Astrocyte (in vitro differentiated cells and primary cell): ENCODE measurements at regions not wholly inside any gene's neighbourhood (a gene's known extent, or its start where the extent isn't known, plus 50 kb on each side); places are given as distances from the start of the nearest gene placed in this dataset.

ENCODE experiments used
- DNase-seq: peaks from one replicate; pipeline ENCODE4 v3.0.0-alpha.2; 2010; ENCODE audit warnings: low read depth
- FAIRE-seq: peaks from 2 replicates; lab custom pipeline; 2011; peaks lifted over from hg19 to GRCh38; lab: Jason Lieb, UNC
- H2AFZ ChIP-seq: 2 replicates; pipeline ENCODE4 v1.6.0; 2012; ENCODE audit warnings: low read depth, low read length, inconsistent platforms
- H3K27ac ChIP-seq: 2 replicates; pipeline ENCODE4 v1.5.1; 2011; ENCODE audit warnings: low read depth, low read length, inconsistent platforms
- H3K27me3 ChIP-seq: 2 replicates; pipeline ENCODE4 v1.6.0; 2011; ENCODE audit warnings: low read length, inconsistent platforms; ENCODE audit not compliant: insufficient read depth
- H3K36me3 ChIP-seq: 2 replicates; pipeline ENCODE4 v1.5.1; 2011; ENCODE audit warnings: low read length, inconsistent platforms; ENCODE audit not compliant: insufficient read depth
- H3K4me1 ChIP-seq: 2 replicates; pipeline ENCODE4 v1.5.1; 2011; ENCODE audit warnings: low read length, inconsistent platforms; ENCODE audit not compliant: insufficient read depth
- H3K4me2 ChIP-seq: 2 replicates; pipeline ENCODE4 v1.6.0; 2012; ENCODE audit warnings: low read length, inconsistent platforms
- H3K4me3 ChIP-seq: 2 replicates; pipeline ENCODE4 v1.5.1; 2011; ENCODE audit warnings: low read depth, mild to moderate bottlenecking, low read length, inconsistent platforms; ENCODE audit not compliant: insufficient read depth
- H3K79me2 ChIP-seq: 2 replicates; pipeline ENCODE4 v1.6.0; 2012; ENCODE audit warnings: mild to moderate bottlenecking, low read length, inconsistent platforms; ENCODE audit not compliant: insufficient read depth
- H3K9ac ChIP-seq: 2 replicates; pipeline ENCODE4 v1.6.0; 2012; ENCODE audit warnings: mild to moderate bottlenecking, low read length, inconsistent platforms
- H3K9me3 ChIP-seq: 2 replicates; pipeline ENCODE4 v1.5.1; 2012; ENCODE audit warnings: low read depth, mild to moderate bottlenecking, low read length, inconsistent platforms; ENCODE audit not compliant: insufficient read depth
- H4K20me1 ChIP-seq: 2 replicates; pipeline ENCODE4 v1.6.0; 2012; ENCODE audit warnings: low read length, inconsistent platforms; ENCODE audit not compliant: insufficient read depth
- H3K27ac Mint-ChIP-seq: one replicate; pipeline ENCODE4 v1.8.0; 2021; ENCODE audit warnings: mild to moderate bottlenecking, mixed read lengths; ENCODE audit not compliant: unreplicated experiment
- H3K27me3 Mint-ChIP-seq: one replicate; pipeline ENCODE4 v1.8.0; 2021; ENCODE audit warnings: low read depth, mixed read lengths; ENCODE audit not compliant: unreplicated experiment
- H3K36me3 Mint-ChIP-seq: one replicate; pipeline ENCODE4 v1.8.0; 2021; ENCODE audit warnings: low read depth, mixed read lengths; ENCODE audit not compliant: unreplicated experiment
- H3K4me1 Mint-ChIP-seq: one replicate; pipeline ENCODE4 v1.8.0; 2021; ENCODE audit warnings: low read depth, mixed read lengths; ENCODE audit not compliant: unreplicated experiment
- H3K4me3 Mint-ChIP-seq: one replicate; pipeline ENCODE4 v1.8.0; 2021; ENCODE audit warnings: mild to moderate bottlenecking, moderate library complexity, mixed read lengths; ENCODE audit not compliant: unreplicated experiment
- H3K9me3 Mint-ChIP-seq: one replicate; pipeline ENCODE4 v1.8.0; 2021; ENCODE audit warnings: mild to moderate bottlenecking, mixed read lengths; ENCODE audit not compliant: unreplicated experiment
- CTCF ChIP-seq: IDR thresholded peaks from 2 replicates; pipeline ENCODE4 v1.5.1; 2011; ENCODE audit warnings: low read depth, mild to moderate bottlenecking, inconsistent platforms, low read length, moderate library complexity; ENCODE audit not compliant: insufficient read depth
- EZH2 ChIP-seq: IDR thresholded peaks from 2 replicates; pipeline ENCODE4 v1.6.1; 2012; ENCODE audit warnings: mild to moderate bottlenecking, low read length, inconsistent platforms; ENCODE audit not compliant: insufficient read depth

GRCh38 chr3:8255725-8256124, 245.9 kb upstream of the LMCD1 start:
- TF ChIP-seq EZH2 (no peak), CTCF (no peak)
- Histone ChIP-seq H3K4me2 (no peak overlapping the region), H2AFZ (no peak overlapping the region), H3K79me2 (no peaks in the 10 kb centered on the region), H3K4me1 (no peaks in the 10 kb centered on the region), H3K27me3 (no peaks in the 10 kb centered on the region), H3K27ac (no peak overlapping the region), H3K36me3 (no peaks in the 10 kb centered on the region), H3K9ac (no peak overlapping the region), H3K9me3 (no peaks in the 10 kb centered on the region), H3K4me3 (no peak overlapping the region), H4K20me1 (no peaks in the 10 kb centered on the region)
- Mint-ChIP-seq H3K36me3 (no peaks in the 10 kb centered on the region), H3K9me3 (peaks cover 6% of the 10 kb centered on the region), H3K4me3 (no peak overlapping the region), H3K4me1 (no peaks in the 10 kb centered on the region), H3K27me3 (no peaks in the 10 kb centered on the region), H3K27ac (no peak overlapping the region)
- FAIRE-seq (no peak), DNase-seq (no peak)

- no peaks in the 10 kb centered on the region for H3K9me3 ChIP-seq
- no peak for FAIRE-seq
- H3K27ac ChIP-seq = no peak overlapping the region
- H3K36me3 ChIP-seq = no peaks in the 10 kb centered on the region
- no peak overlapping the region for H3K4me3 ChIP-seq
- Mint-ChIP-seq H3K27ac (no peak overlapping the region), H3K36me3 (no peaks in the 10 kb centered on the region), H3K4me1 (no peaks in the 10 kb centered on the region), H3K27me3 (no peaks in the 10 kb centered on the region), H3K9me3 (peaks cover 6% of the 10 kb centered on the region), H3K4me3 (no peak overlapping the region)
- H4K20me1 ChIP-seq = no peaks in the 10 kb centered on the region
- H3K27me3 ChIP-seq = no peaks in the 10 kb centered on the region
- H3K4me2 ChIP-seq = no peak overlapping the region
- H3K79me2 ChIP-seq = no peaks in the 10 kb centered on the region
- no peak overlapping the region for H2AFZ ChIP-seq
- DNase-seq = no peak
- H3K9ac ChIP-seq = no peak overlapping the region
- H3K4me1 ChIP-seq = no peaks in the 10 kb centered on the region
- TF ChIP-seq EZH2 (no peak), CTCF (no peak)
Observed at GRCh38 chr3:8256441-8257071, 245.1 kb upstream of the LMCD1 start.

GRCh38 chr3:8261018-8261417, 240.6 kb upstream of the LMCD1 start:
- Mint-ChIP-seq H3K4me3 (no peak overlapping the region), H3K4me1 (no peaks in the 10 kb centered on the region), H3K9me3 (no peaks in the 10 kb centered on the region), H3K27me3 (no peaks in the 10 kb centered on the region), H3K27ac (no peak overlapping the region), H3K36me3 (no peaks in the 10 kb centered on the region)
- no peaks in the 10 kb centered on the region for H3K27me3 ChIP-seq
- no peak overlapping the region for H2AFZ ChIP-seq
- no peaks in the 10 kb centered on the region for H3K79me2 ChIP-seq
- no peaks in the 10 kb centered on the region for H4K20me1 ChIP-seq
- no peak overlapping the region for H3K4me3 ChIP-seq
- H3K4me2 ChIP-seq = no peak overlapping the region
- H3K36me3 ChIP-seq = no peaks in the 10 kb centered on the region
- no peak overlapping the region for H3K9ac ChIP-seq
- H3K4me1 ChIP-seq = no peaks in the 10 kb centered on the region
- no peaks in the 10 kb centered on the region for H3K9me3 ChIP-seq
- TF ChIP-seq CTCF = no peak
- no peak for TF ChIP-seq EZH2
- DNase-seq (no peak), FAIRE-seq (no peak)
- no peak overlapping the region for H3K27ac ChIP-seq
